Parathyroid adenoma (tissue), 2 donors: ENCODE measurements at regions not wholly inside any gene's neighbourhood (a gene's known extent, or its start where the extent isn't known, plus 50 kb on each side); places are given as distances from the start of the nearest gene placed in this dataset.

Source experiments
- H2AFZ ChIP-seq: fragments of 300-600 bp; sonication (generic); one replicate; pipeline ENCODE4 v1.7.0; 2017; ENCODE audit warnings: antibody characterized with exemption, mild to moderate bottlenecking
- H3K27ac ChIP-seq: fragments of 300-600 bp; sonication (generic); one replicate; pipeline ENCODE4 v1.7.0; 2017
- H3K27me3 ChIP-seq: fragments of 300-600 bp; sonication (generic); one replicate; pipeline ENCODE4 v1.7.0; 2017; ENCODE audit warnings: low read length; ENCODE audit not compliant: control insufficient read depth, insufficient read depth
- H3K36me3 ChIP-seq: fragments of 300-600 bp; sonication (generic); one replicate; pipeline ENCODE4 v1.7.0; 2017; ENCODE audit warnings: low read length; ENCODE audit not compliant: control insufficient read depth, insufficient read depth
- H3K4me1 ChIP-seq: fragments of 300-600 bp; sonication (generic); one replicate; pipeline ENCODE4 v1.7.0; 2017; ENCODE audit warnings: control low read depth
- H3K4me2 ChIP-seq: fragments of 300-600 bp; sonication (generic); one replicate; pipeline ENCODE4 v1.7.0; 2017; ENCODE audit warnings: low read length
- H3K4me3 ChIP-seq: fragments of 300-600 bp; sonication (generic); one replicate; pipeline ENCODE4 v1.7.0; 2017; ENCODE audit warnings: low read depth, low read length
- H3K79me2 ChIP-seq: fragments of 300-600 bp; sonication (generic); one replicate; pipeline ENCODE4 v1.7.0; 2017; ENCODE audit warnings: control low read depth
- H3K9ac ChIP-seq: fragments of 300-600 bp; sonication (generic); one replicate; pipeline ENCODE4 v1.7.0; 2017; ENCODE audit warnings: mild to moderate bottlenecking
- H3K9me3 ChIP-seq: fragments of 300-600 bp; sonication (generic); one replicate; pipeline ENCODE4 v1.7.0; 2017; ENCODE audit warnings: low read length; ENCODE audit not compliant: control insufficient read depth
- TF ChIP-seq, protein P1 (sequence below): fragments of 300-600 bp; sonication (generic); IDR thresholded peaks from one replicate; pipeline ENCODE4 v1.7.0; 2017; ENCODE audit warnings: antibody characterized with exemption, mild to moderate bottlenecking
- donor health status: primary hyperparathyroidism.

DNA sequence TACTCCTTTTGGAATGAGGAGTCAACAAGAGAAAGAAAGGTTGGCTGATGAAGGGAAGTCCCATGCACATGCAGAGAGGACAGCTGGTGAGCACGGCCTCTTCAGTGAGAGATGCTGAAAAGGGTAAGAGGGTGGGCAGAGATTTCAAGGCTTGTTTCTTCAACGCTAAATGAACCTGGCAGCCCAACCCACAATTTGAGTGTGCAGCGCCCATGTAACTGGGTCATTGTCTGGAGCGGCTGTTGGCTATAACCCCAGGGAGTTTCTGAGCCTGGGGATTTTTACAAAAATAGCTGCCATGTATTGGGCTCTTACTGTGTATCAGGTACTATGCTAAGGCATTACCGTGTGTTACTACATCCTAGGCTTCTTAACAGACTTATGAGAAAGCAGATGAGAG, 594.1 kb downstream of the ETS1 start:
- TF ChIP-seq, protein P1, sequence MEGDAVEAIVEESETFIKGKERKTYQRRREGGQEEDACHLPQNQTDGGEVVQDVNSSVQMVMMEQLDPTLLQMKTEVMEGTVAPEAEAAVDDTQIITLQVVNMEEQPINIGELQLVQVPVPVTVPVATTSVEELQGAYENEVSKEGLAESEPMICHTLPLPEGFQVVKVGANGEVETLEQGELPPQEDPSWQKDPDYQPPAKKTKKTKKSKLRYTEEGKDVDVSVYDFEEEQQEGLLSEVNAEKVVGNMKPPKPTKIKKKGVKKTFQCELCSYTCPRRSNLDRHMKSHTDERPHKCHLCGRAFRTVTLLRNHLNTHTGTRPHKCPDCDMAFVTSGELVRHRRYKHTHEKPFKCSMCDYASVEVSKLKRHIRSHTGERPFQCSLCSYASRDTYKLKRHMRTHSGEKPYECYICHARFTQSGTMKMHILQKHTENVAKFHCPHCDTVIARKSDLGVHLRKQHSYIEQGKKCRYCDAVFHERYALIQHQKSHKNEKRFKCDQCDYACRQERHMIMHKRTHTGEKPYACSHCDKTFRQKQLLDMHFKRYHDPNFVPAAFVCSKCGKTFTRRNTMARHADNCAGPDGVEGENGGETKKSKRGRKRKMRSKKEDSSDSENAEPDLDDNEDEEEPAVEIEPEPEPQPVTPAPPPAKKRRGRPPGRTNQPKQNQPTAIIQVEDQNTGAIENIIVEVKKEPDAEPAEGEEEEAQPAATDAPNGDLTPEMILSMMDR, result no peak
- no peaks in the 10 kb centered on the region for H3K9me3 ChIP-seq
- no peak overlapping the region for H2AFZ ChIP-seq
- no peak overlapping the region for H3K27ac ChIP-seq
- no peak overlapping the region for H3K9ac ChIP-seq
- no peaks in the 10 kb centered on the region for H3K4me1 ChIP-seq
- H3K27me3 ChIP-seq, result no peaks in the 10 kb centered on the region
- no peaks in the 10 kb centered on the region for H3K79me2 ChIP-seq
- no peak overlapping the region for H3K4me3 ChIP-seq
- no peak overlapping the region for H3K4me2 ChIP-seq
- H3K36me3 ChIP-seq, result no peaks in the 10 kb centered on the region

DNA sequence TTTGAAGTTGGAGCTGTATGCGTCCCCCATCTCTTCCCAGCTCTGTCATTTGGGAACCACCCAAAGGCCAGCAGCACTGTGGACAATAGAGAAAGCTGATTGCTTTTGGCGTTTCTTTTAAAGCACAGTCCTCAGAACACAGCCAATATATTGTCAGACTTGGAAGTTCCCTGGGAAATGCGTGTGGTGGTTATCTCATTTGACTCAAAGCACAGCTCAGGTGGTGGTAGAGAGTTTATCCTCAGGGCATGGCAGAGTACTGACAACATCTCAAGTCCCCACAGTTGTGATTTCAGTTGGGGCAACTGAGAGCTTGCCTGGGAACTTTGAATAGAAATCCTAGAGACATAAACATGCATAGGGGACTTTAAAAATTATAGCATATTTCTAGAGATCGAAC, 601.3 kb downstream of the ETS1 start:
- Histone ChIP-seq H3K27me3 (no peaks in the 10 kb centered on the region), H3K4me3 (no peak overlapping the region), H2AFZ (no peak overlapping the region), H3K79me2 (no peaks in the 10 kb centered on the region), H3K9ac (no peak overlapping the region), H3K36me3 (no peaks in the 10 kb centered on the region), H3K9me3 (no peaks in the 10 kb centered on the region), H3K4me2 (no peak overlapping the region), H3K27ac (no peak overlapping the region), H3K4me1 (no peaks in the 10 kb centered on the region)
- TF ChIP-seq, protein P1, result no peak

DNA sequence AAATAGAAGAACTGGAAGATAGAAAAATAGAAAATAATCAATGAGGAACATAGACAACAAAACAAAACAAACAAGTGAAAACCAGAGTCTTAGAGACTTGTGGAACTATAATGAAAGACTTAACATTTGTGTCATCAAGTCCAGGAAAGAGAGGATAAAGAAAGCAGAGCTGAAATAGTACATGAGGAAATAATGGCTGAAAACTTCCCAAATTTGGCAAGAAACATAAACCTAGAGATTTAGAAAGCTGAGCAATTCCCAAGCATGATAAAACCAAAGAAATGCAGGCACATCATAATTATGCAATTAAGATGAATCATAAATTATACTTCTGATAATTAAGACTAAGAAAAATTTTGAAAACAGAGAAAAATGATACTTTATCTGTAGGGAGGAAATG, 614.5 kb downstream of the ETS1 start:
- Histone ChIP-seq H3K4me1 (no peaks in the 10 kb centered on the region), H3K4me2 (no peak overlapping the region), H3K4me3 (no peak overlapping the region), H3K9me3 (no peaks in the 10 kb centered on the region), H3K9ac (no peak overlapping the region), H3K79me2 (no peaks in the 10 kb centered on the region), H3K27ac (no peak overlapping the region), H3K27me3 (no peaks in the 10 kb centered on the region), H3K36me3 (no peaks in the 10 kb centered on the region), H2AFZ (no peak overlapping the region)
- TF ChIP-seq, protein P1, result no peak

DNA sequence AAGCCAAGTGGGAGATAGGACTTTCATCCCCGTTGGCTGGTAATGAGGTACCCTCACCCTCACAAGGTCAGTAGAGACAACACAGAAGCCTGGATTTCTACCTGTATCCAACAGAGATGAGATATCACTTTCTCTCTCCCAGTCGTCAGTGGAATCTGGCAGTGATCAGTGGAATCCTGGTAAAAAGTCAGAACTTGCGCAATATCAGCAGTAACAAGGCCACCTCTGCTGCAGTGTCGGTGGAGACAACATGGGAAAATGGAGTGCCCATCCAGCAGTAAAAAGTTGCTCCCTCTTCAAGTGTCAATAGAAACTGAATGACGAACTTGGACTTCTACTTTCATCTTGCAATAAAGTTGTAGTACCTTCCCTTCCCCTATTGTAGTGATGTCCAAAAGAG, 615.9 kb downstream of the ETS1 start:
- Histone ChIP-seq H3K9ac (no peak overlapping the region), H3K27me3 (no peaks in the 10 kb centered on the region), H3K9me3 (no peaks in the 10 kb centered on the region), H2AFZ (no peak overlapping the region), H3K4me3 (no peak overlapping the region), H3K4me2 (no peak overlapping the region), H3K36me3 (no peaks in the 10 kb centered on the region), H3K4me1 (no peaks in the 10 kb centered on the region), H3K79me2 (no peaks in the 10 kb centered on the region), H3K27ac (no peak overlapping the region)
- TF ChIP-seq, protein P1, result no peak

DNA sequence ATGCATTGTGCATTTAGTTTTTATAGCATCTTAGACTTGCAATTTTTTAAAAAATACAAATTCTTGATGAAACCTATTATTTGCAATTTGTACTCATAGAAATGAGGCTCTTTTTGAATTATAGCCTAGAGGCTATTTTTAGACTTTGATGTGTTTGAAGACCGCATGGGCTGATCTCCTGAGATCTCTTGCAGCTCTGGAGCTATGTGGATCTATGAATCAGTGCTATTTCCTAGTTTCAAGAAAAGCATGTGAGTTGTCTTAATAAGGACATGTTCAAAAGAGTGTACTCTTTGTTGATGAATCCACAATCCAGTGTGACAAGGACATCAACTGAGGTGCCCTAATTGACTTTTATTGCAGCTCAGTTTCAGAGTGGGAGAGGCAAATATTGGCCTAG, 620.5 kb downstream of the ETS1 start:
- H3K4me2 ChIP-seq, result no peak overlapping the region
- no peaks in the 10 kb centered on the region for H3K36me3 ChIP-seq
- H3K27ac ChIP-seq, result no peak overlapping the region
- TF ChIP-seq, protein P1, result no peak
- H2AFZ ChIP-seq, result no peak overlapping the region
- H3K9ac ChIP-seq, result no peak overlapping the region
- no peaks in the 10 kb centered on the region for H3K79me2 ChIP-seq
- H3K9me3 ChIP-seq, result no peaks in the 10 kb centered on the region
- no peaks in the 10 kb centered on the region for H3K4me1 ChIP-seq
- no peak overlapping the region for H3K4me3 ChIP-seq
- no peaks in the 10 kb centered on the region for H3K27me3 ChIP-seq
